K562 (cell line): ENCODE measurements at regions not wholly inside any gene's neighbourhood (a gene's known extent, or its start where the extent isn't known, plus 50 kb on each side); places are given as distances from the start of the nearest gene placed in this dataset.

ENCODE experiments used
- ATAC-seq: fragments of 200-7000 bp; cut with Tn5 transposase; 3 replicates; pipeline ENCODE4 v1.9.1; 2020; ENCODE audit warnings: moderate library complexity
- BruUV-seq: library from RNA; stranded (reverse); fragments of 400-500 nt; replicated peaks from 2 replicates; lab custom pipeline; 2021; lab: Mats Ljungman, UMichigan
- CTCF ChIA-PET: fragments of 300-600 bp; formaldehyde crosslinking; extraction: SDS; loops from one replicate; lab custom pipeline; 2021; ENCODE audit warnings: low intra/inter-chr PET ratio; lab: Yijun Ruan, JAX
- POLR2A ChIA-PET: fragments of 300-600, 350-650 bp; sonication (Branson Sonifier 250); formaldehyde crosslinking; extraction: SDS; loops from one replicate; lab custom pipeline; 2021; ENCODE audit warnings: antibody characterized with exemption, inconsistent platforms; lab: Yijun Ruan, JAX
- DNase-seq, 4 experiments: peaks; one replicate each; pipeline versions ENCODE4 v3.0.0 to v3.0.0-alpha.2; 2011 to 2018; ENCODE audit warnings: low spot score in 3 of 4, mixed read lengths in 3 of 4; ENCODE audit errors: extremely low read depth in 1 of 4
- FAIRE-seq: peaks from 2 replicates; lab custom pipeline; 2011; peaks lifted over from hg19 to GRCh38; lab: Jason Lieb, UNC
- H2AFZ ChIP-seq: 2 replicates; pipeline ENCODE4 v1.6.0; 2011; ENCODE audit warnings: low read depth, low read length, control low read depth, inconsistent platforms
- H3K27ac ChIP-seq: fragments of 200-600 bp; 3 replicates; pipeline ENCODE4 v1.8.0; 2011; ENCODE audit warnings: low read depth, mild to moderate bottlenecking, control low read depth, inconsistent platforms, low read length, moderate library complexity, mixed read lengths; ENCODE audit errors: extremely low read depth
- H3K27me3 ChIP-seq, 2 experiments: fragments of 300-600 bp in 1 of 2; 2 replicates in 1 of 2; 3 replicates in 1 of 2; pipeline versions ENCODE4 v1.6.0 to v1.8.0; 2011; ENCODE audit warnings: inconsistent platforms in 2 of 2, low read length in 2 of 2, mild to moderate bottlenecking in 1 of 2, mixed read lengths in 1 of 2, moderate library complexity in 1 of 2; ENCODE audit not compliant: control insufficient read depth in 2 of 2, insufficient read depth in 2 of 2
- H3K36me3 ChIP-seq: fragments of 300-600 bp; 3 replicates; pipeline ENCODE4 v1.8.0; 2011; ENCODE audit warnings: mild to moderate bottlenecking, low read length, inconsistent platforms; ENCODE audit not compliant: control insufficient read depth, insufficient read depth
- H3K4me1 ChIP-seq, 2 experiments: fragments of 200-600 bp in 1 of 2; replicated peaks in 1 of 2; 2 replicates in 1 of 2; 3 replicates in 1 of 2; pipeline versions ENCODE4 v1.5.1 to v1.8.0; 2011; ENCODE audit warnings: inconsistent platforms in 2 of 2, low read length in 2 of 2, mild to moderate bottlenecking in 1 of 2, mixed read lengths in 1 of 2, moderate library complexity in 1 of 2; ENCODE audit not compliant: control insufficient read depth in 2 of 2, insufficient read depth in 2 of 2
- H3K4me2 ChIP-seq: 2 replicates; pipeline ENCODE4 v1.6.1; 2011; ENCODE audit warnings: low read length, control low read depth, inconsistent platforms, mixed read lengths; ENCODE audit not compliant: insufficient read depth
- H3K4me3 ChIP-seq: fragments of 200-600 bp; sonication (generic), shearing (Covaris generic); 2 replicates; pipeline ENCODE4 v1.5.1; 2016; ENCODE audit warnings: control low read depth, inconsistent platforms
- H3K79me2 ChIP-seq: fragments of 200-600 bp; 3 replicates; pipeline ENCODE4 v1.8.0; 2011; ENCODE audit warnings: low read length, inconsistent platforms; ENCODE audit not compliant: control insufficient read depth, insufficient read depth
- H3K9ac ChIP-seq, 2 experiments: 2 replicates each; pipeline versions ENCODE4 v1.6.0 to v1.6.1; 2011; ENCODE audit warnings: low read depth in 2 of 2, low read length in 2 of 2, control low read depth in 1 of 2, inconsistent platforms in 1 of 2, mild to moderate bottlenecking in 1 of 2, mixed read lengths in 1 of 2; ENCODE audit not compliant: insufficient read depth in 1 of 2
- H3K9me1 ChIP-seq: one replicate; pipeline ENCODE4 v1.6.0; 2011; ENCODE audit warnings: inconsistent platforms, mild to moderate bottlenecking, low read length, moderate library complexity; ENCODE audit not compliant: control insufficient read depth, insufficient read depth
- H3K9me3 ChIP-seq: replicated peaks from 2 replicates; pipeline ENCODE4 v1.5.1; 2011; ENCODE audit warnings: low read depth, low read length, inconsistent platforms; ENCODE audit not compliant: control insufficient read depth, insufficient read depth
- H4K20me1 ChIP-seq: replicated peaks from 2 replicates; pipeline ENCODE4 v1.6.1; 2011; ENCODE audit warnings: low read length, inconsistent platforms, mixed read lengths; ENCODE audit not compliant: control insufficient read depth, insufficient read depth
- RBFOX2 ChIP-seq: fragments of 200-400 bp; formaldehyde crosslinking; IDR thresholded peaks from 2 replicates; pipeline ENCODE4 v1.6.1; 2017; ENCODE audit warnings: low read depth, mild to moderate bottlenecking, low read length, moderate library complexity
- SRF ChIP-seq, 2 experiments: fragments of 250-450, 450-650 bp in 1 of 2; sonication (Bioruptor Pico) in 1 of 2; sonication (generic) in 1 of 2; formaldehyde crosslinking; IDR thresholded peaks; 2 replicates each; pipeline versions ENCODE4 v1.5.0 to v1.5.1; 2020 to 2022; ENCODE audit warnings: mild to moderate bottlenecking in 1 of 2, missing genetic modification reagents in 1 of 2
- ZNF695 ChIP-seq: fragments of 450-650 bp; formaldehyde crosslinking; IDR thresholded peaks from 2 replicates; pipeline ENCODE4 v1.4.0; 2020; ENCODE audit warnings: mild to moderate bottlenecking, moderate library complexity
- WGBS: fragments of 100-300 bp; shearing (Covaris generic); methylation state at CpG from one replicate; pipeline ENCODE4 v1.1.6; 2016; ENCODE audit warnings: low coverage, mixed read lengths; ENCODE audit not compliant: insufficient coverage; ENCODE audit errors: missing lambda C conversion rate; 5-methylcytosine and 5-hydroxymethylcytosine counted together
- in situ Hi-C: fragments of 300-500 bp; cut with MboI; formaldehyde crosslinking; loops from 4 replicates; pipeline ENCODE4 v1.15.0; 2018; ENCODE audit warnings: inconsistent platforms, mixed read lengths
- intact Hi-C: fragments of 100-400 bp; cut with micrococcal nuclease; formaldehyde crosslinking; loops from 2 replicates; pipeline ENCODE4 v1.14.2; 2022
- TF ChIP-seq, protein P1 (sequence below): fragments of 450-650 bp; IDR thresholded peaks from one replicate; pipeline ENCODE4 v1.6.1; 2018; ENCODE audit warnings: mild to moderate bottlenecking, moderate library complexity; ENCODE audit not compliant: partially characterized antibody

DNA sequence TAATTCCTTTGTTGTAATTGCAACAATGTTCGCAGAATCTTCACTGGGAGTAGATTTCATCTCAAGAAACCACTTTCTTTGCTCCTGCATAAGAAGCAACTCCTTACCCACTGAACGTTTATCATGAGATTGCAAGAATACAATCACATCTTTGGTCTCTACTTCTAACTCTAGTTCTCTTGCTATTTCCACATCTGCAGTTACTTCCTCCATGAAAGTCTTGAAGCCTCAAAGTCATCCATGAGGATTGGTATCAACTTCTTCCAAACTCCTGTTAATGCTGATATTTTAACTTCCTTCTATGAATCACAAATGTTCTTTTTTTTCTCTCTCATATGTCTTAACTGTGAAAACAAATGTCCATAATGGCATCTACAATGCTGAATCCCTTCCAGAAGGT, 118.6 kb upstream of the RAB4A start:
- H3K9me1 ChIP-seq = no peaks in the 10 kb centered on the region
- no peaks in the 10 kb centered on the region for H3K9me3 ChIP-seq
- no peak overlapping the region for H3K4me3 ChIP-seq
- H3K9ac ChIP-seq = no peak overlapping the region
- no peak for DNase-seq
- 0% methylated on average over 2 of the region's 2 CpGs for WGBS
- peaks cover 16% of the 10 kb centered on the region in 2 experiments; a peak in 4 of 5 replicates for H3K4me1 ChIP-seq
- no peak overlapping the region for H3K27ac ChIP-seq
- BruUV-seq = no TSS peak
- H2AFZ ChIP-seq = no peak overlapping the region
- ChIA-PET CTCF (no interaction called here), POLR2A (no interaction called here)
- no peak for TF ChIP-seq SRF (CRISPR knock-in tag; IDR thresholded peaks at IDR 0.05)
- no peak for TF ChIP-seq RBFOX2
- TF ChIP-seq, protein P1, sequence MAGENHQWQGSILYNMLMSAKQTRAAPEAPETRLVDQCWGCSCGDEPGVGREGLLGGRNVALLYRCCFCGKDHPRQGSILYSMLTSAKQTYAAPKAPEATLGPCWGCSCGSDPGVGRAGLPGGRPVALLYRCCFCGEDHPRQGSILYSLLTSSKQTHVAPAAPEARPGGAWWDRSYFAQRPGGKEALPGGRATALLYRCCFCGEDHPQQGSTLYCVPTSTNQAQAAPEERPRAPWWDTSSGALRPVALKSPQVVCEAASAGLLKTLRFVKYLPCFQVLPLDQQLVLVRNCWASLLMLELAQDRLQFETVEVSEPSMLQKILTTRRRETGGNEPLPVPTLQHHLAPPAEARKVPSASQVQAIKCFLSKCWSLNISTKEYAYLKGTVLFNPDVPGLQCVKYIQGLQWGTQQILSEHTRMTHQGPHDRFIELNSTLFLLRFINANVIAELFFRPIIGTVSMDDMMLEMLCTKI = no peak
- TF ChIP-seq ZNF695 (CRISPR knock-in tag) = no peak
- in situ Hi-C loops = no loop called here
- peaks cover 19% of the 10 kb centered on the region for H4K20me1 ChIP-seq
- ATAC-seq = no peak
- H3K79me2 ChIP-seq = no peaks in the 10 kb centered on the region
- no peaks in the 10 kb centered on the region for H3K36me3 ChIP-seq
- no peak for FAIRE-seq
- H3K4me2 ChIP-seq = no peak overlapping the region
- H3K27me3 ChIP-seq = peaks cover 13 to 46% of the 10 kb centered on the region in 2 experiments; a peak in 4 of 5 replicates
- intact Hi-C loops = no loop called here
